ENCODE measurements at regions not wholly inside any gene's neighbourhood (a gene's known extent, or its start where the extent isn't known, plus 50 kb on each side); places are given as distances from the start of the nearest gene placed in this dataset.

GRCh38 chr12:65634061-65634460 lies 190.2 kb upstream of the HMGA2 start:
- TF ChIP-seq CTCF (IDR thresholded peaks at IDR 0.05) (no peak), POLR2A (IDR thresholded peaks at IDR 0.05) (no peak), EP300 (IDR thresholded peaks at IDR 0.05) (no peak), POLR2AphosphoS5 (IDR thresholded peaks at IDR 0.05) (no peak)
